Glomerular endothelial cell (primary cell): ENCODE measurements at regions not wholly inside any gene's neighbourhood (a gene's known extent, or its start where the extent isn't known, plus 50 kb on each side); places are given as distances from the start of the nearest gene placed in this dataset.
"Not testable (repeated sequence)": the region's sequence is repeated elsewhere in the genome, so short reads cannot be mapped to it uniquely, and the experiment has no call there.

Experiments used
- DNase-seq: peaks from one replicate; pipeline ENCODE4 v3.0.0-alpha.2; 2011; ENCODE audit warnings: low read depth, low spot score; ENCODE audit errors: extremely low read depth

DNA sequence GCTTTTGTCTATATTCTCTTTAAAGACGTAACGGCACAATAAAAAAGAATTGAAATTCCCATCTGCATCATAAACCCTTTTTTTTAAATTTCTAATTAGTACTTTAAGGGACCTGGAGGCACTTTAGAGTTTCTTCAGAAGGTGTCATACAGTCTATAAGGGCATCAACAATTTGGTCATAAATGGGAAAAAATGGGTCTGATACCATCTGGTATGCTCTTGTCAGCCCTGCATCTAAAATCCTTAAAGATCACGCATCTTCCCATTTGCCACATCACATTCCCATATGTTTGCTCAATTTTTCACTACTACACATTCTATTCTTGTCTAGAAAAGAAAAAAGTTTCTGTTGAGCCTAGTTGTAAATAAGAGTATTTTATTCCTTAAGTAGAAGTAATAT is 53.8 kb downstream of the COX7C start:
- no peak for DNase-seq

DNA sequence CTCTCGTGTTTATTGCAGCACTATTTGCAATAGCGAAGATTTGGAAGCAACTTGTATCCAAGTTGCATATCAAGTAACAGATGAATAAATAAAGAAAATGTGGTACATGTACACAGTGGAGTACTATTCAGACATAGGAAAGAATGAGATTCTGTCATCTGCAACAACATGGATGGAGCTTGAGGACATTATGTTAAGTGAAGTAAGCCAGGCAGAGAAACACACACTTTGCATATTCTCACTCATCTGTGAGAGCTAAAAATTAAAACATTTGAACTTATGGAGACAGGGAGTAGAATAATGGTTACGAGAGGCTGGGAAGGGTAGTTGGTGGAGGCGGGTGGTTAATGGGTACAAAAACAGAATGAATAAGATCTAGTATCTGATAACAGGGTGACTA is 56.3 kb downstream of the COX7C start:
- DNase-seq = no peak

DNA sequence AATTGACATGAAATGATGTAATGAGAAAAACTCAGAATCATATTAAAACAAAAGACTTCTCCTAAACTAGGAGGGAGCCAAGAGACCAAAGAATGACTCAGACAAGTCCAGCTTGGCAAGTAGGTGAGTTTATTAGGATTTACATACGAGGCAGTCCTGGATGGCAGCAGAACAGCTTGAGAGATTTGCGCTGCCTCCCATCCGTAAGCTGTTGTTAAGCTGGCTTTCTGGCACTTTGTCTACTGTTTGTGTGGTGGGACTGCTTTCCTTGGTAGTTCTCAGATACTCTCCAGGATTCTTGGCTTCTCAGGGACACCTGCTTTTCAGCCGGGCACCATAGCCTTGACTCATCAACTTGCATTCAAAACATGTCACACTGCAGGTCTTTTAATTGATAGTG is 57.6 kb downstream of the COX7C start:
- no peak for DNase-seq

DNA sequence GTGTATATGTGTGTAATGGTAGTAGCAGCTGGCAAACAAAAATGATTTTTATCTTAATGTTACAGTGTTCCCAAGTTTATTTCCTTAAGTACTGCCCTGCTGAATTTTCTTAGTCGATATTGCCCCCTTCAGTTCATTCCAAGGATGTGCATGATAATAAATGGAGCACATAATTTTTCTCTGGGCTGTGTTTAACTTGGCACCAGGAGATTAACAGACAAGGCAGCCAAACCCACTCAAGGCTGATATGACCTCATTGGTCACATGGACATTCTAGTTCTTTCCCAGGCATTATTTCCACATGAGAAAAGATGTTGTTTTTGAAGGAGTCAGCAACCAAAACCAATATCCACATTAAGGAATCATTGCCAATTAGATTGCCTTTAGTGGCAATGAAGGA is 61.8 kb downstream of the COX7C start:
- DNase-seq = peak; percentile 22

DNA sequence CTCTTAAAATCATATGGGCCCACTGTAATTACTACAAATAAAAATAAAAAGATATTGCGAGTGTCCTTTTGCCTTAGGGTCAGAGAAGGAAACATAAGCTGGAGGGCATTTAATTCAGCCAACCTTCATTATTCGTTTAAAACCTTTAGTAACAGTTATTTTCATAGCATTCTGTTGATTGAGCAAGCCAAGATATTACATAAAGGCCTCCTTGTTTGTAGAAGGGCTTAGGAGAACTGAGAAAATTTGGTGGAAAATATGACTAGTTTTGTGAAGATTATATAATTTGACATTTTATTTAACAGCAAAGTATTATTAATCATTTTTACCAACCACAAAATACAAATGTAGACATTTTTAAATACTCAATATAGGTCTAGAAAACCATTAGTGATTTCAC is 62.2 kb downstream of the COX7C start:
- DNase-seq = no peak

DNA sequence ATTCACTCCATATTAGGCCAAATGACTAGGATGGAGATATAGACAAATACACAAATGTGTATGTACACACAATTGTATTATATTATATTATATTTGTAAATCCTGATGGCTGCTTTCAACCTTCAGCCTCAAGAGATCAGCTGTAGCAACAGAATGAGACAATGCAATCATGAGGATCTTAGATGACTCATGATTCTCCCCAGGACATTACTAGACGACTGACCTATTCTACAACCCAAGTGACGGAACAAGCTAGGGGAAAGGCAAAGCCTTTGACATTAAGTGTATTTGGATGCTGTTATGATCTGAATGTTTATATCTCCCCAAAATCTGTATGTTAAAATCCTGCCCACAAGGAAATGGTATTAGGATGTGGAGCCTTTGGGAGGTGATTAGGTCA is 66.5 kb downstream of the COX7C start:
- DNase-seq = no peak

DNA sequence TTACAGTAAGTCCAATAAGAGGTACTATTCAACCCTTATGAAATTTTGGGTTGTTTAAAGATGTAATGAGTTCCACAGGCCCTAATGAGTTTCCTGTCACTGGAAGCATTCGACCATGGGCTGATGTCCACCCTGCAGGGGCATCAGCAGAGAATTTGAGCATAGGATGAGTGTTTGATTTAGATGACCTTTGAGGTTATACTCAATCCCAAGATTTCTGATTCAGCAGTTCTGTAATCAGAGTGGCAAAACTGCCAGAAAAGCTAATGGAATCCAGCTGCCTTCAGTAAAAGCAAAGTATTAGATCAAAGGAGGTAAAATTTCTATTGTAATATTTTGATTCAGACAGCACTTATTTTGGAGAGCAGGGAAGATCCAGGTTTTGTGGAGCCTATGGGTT is 68.3 kb downstream of the COX7C start:
- no peak for DNase-seq

DNA sequence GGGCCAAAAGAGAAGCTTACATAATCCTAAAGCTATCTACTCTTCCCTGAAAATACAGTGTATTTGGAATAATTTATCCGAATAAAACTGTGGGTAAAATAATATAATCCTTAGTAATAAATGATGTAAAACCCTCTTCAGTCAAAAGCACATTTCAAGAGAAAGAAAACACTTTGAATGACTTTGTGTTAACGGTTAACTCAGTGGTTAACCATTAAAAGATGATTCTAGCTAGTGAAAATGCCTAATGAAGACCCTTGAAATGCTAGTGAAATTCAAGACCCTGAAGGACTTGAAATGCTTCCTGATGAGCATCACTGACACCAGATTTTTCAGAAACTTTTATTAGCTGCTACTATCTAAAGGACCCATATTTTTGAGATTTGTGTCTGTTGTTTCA is 70.7 kb downstream of the COX7C start:
- no peak for DNase-seq

DNA sequence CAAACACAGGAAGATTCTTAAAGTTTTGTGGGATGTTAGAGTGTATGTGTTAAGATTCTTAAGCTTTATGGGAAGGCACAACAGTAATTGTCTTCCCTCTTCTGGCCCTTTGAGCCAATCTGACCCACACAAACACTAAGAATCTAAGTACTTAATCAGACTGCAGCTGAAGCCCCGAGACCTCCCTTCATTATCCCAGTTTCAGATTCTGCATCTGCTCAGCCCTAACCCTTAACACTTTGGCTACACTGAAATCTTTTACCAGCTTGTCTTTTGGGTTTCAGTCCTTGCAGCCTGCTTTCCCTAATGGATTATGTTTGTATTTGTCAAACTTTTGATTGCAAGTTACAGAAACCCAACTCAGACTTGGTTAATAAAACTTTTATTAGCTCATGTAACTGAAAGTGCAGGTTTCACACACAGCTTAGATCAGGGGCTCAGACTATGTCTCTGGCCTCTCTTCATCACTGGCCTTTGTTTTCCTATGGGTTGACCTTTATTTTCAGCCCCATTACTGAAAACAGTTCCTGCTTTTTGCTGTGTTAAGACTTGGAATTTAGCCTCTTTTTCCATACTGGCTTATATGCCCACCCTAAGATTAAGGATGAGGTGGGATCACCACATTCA is 71.5 kb downstream of the COX7C start:
- no peak for DNase-seq

DNA sequence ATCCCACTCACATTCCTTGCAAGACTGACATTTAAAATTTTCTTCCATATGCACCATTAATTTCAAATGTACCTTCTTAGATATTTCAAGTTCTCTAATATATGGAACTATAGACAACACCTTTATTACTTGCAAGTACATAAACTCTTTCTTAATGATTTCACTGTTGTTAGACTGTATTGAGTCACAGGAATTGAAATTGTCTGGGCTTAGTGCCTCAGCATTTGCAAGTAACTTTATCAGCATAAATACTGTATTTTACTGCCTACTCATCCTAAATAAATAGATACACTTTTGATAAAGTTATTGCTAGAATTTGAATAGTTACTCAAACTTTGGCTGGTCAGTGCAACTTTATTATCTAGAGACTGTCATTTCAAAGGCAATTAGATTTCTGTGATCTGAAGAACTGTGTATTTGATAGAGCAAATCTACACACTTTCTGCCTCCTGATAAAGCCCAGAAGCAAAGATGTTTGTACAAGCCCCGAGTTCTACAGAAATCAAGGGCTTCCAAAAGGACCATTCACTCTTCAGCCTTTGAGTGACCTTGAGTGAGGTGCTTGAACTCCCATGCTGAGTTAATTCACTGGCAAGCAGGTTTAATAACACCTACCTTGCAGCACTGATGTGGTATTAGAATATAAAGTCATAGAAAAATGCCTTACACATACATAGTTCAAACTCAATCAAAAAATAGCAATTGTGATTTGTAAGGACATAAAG is 91.6 kb downstream of the COX7C start:
- no peak for DNase-seq

DNA sequence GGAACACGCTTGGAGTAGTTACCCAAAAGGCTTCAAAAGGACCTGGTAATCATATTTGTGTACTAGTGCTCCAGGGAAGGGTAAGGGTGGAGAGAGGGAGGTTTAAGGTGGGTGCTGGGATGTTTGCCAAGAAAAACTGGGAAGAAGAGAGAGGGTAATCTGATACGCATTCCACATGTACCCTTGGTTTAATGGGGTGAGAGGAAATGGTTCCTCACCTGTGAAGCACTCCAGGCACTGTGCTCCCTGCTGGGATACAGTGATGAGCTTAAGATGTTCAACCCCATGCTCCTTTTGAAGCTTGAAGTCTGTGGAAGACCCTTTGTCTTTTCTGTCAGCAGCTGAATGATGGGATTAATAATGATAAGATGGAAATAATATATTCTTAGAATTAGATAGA is 98.4 kb downstream of the COX7C start:
- DNase-seq = no peak

DNA sequence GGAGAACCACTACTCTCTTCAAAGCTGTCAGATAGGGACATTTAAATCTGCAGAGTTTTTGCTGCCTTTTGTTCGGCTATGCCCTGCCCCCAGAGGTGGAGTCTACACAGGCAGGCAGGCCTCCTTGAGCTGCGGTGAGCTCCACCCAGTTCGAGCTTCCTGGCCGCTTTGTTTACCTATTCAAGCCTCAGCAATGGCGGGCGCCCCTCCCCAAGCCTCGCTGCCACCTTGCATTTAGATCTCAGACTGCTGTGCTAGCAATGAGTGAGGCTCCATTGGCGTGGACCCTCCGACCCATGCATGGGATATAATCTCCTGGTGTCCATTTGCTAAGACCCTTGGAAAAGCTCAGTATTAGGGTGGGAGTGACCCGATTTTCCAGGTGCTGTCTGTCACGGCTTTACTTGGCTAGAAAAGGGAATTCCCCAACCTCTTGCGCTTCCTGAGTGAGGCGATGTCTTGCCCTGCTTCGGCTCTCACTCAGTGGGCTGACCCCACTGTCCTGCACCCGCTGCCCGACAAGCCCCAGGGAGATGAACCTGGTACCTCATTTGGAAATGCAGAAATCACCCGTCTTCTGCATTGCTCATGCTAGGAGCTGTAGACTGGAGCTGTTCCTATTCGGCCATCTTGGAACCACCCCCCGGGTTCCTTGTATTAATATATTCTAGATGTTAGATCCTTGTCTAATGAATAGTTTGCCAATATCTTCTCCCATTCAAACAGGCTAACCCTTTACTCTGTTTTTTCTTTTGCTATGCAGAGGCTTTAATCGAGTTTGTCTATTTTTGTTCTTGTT is 113.8 kb downstream of the COX7C start:
- DNase-seq = not testable (repeated sequence)

DNA sequence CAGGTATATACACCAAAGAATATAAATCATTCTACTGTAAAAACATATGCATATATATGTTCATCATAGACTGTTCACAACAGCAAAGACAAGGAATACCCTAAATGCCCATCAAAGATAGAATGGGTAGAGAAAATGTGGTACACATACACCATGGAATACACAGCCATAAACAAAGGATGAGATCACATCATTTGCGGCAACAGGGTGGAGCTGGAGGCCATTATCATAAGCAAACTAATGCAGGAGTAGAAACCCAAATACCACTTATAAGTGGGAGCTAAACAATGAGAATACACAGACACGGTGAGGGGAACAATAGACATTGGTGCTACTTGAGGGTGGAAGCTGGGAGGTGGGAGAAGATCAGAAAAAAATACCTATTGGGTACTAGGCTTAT is 117.6 kb downstream of the COX7C start:
- DNase-seq = no peak

DNA sequence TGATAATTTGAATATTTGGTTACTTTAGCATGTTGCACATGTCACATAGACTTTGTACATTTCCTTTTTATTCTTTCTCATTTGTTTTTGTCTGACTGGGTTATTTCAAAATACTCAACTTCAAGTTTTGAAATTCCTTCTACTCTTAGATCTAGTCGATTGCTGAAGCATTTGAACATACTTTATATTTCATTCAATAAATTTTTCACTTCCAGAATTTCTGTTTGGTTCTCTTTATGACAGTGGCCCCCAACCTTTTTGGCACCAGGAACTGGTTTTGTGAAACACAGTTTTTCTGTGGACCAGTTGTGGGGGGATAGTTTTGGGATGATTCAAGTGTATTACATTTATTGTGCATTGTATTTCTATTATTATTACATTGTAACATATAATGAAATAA is 119.8 kb downstream of the COX7C start:
- DNase-seq = no peak

DNA sequence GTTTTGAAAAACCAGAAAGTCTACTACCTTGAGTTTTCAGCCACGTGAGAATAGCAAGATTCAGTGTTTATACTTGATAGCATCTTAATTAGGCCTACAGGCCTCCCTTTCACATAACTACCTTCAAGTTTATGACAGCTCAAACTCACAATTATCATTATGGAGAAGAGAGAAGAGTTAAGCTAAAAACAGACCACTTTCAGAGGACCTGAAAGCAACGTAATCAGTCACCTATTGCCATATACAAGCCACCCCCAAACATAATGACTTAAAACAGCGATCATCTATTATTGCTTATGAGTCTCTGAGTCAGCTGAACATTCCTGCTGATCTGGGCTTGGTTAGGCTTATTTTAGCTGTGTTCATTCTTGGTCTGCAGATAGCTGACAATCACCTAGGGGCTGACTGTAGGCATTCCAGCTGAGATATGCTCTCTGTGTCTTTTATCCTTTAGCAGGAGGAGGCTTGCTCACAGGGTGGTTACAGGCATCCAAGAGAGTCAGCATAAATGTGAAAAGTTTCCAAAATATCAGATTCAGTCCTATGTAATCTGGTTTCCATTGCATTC is 130.9 kb downstream of the COX7C start:
- DNase-seq = no peak

DNA sequence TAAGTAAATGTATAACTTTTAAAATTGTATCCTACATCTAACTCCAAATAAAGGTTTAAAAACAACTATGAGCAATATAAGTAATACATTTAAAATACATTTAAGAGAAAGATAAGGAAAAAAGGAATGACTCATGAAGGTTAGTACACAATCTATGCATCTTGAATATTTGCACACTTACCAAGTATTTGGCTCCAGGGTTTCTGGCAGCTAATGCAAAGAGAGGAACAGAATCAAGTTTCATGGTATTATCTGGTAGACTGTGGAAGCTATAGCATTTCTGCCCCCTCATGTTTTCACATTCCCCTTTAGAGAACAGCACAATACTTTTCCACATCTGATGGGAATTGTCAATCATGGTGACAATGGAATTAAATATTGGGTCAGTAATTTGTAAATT is 132.1 kb downstream of the COX7C start:
- DNase-seq = no peak

DNA sequence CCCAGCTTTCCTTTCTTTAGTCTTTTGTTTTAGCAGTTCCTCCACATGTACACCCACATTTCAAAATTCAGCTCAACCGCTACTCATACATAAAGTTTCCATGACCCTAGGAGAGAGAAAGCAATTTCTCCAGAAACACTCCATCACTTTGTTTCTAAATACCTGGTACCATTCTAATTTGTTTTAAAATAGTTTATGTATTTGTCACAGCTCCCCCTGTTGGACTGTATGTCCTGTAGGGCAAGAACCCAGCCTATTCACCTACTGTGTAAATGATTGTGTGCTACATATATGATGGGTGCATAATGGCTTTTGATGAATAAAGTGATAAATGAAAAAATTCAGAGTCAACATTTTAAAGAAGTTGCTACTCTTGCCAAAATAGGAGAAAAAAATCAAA is 139.1 kb downstream of the COX7C start:
- no peak for DNase-seq

DNA sequence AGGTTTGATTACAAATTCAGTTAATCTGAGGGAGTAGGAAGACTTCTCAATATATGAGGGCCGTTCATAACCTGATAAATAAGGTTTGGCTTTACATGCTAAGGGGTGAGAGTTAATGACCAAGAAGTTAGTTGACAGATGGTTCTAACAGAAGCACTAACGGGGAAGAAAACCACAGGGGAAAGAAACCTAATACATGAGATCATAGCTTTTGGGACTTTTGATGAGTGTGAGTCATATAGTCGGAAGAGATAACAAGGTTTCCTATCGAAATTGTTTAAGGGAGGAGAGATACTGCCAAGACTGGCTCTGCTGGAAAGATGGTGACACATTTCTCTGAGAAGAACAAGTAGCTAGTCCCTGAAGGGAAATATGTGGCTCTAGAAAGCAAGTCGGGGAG is 140.1 kb downstream of the COX7C start:
- DNase-seq = no peak

DNA sequence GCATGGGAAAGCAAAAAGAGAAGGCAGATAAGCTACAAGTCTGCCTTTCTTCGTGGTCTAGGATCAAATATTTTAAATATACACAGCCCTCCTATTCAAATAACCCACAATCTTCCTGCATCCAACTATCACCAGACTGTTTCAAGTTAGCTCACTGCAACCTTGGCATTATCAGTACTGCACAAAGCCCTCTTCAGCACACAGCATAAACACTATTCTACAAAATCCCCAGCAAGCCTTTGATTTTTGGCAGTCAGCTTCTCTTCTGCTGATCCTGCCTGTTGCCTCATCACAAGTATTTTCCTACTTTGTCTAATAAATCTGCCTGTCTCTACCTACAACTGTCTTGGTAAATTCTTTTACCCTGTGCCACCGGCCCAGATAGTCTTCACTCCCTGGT is 142.9 kb downstream of the COX7C start:
- no peak for DNase-seq

DNA sequence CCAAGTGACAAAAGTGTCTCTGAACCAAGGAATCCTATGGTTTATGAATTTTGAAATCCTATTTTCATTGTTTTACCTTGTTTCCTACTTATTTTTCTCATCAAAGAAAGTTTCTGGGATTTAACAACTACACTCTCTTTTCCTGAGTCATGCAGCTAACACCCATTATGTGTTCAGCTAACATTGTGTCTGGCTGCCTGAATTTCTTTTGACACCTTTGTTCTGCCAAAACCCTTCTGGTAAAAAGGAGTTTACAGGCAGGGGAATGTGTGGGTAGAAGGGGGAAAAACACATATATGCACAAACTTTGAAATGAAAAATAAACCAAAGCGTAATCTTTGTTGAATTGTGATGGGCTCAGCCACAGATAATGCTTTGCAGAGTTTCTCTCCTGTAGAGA is 146.2 kb downstream of the COX7C start:
- DNase-seq = no peak

DNA sequence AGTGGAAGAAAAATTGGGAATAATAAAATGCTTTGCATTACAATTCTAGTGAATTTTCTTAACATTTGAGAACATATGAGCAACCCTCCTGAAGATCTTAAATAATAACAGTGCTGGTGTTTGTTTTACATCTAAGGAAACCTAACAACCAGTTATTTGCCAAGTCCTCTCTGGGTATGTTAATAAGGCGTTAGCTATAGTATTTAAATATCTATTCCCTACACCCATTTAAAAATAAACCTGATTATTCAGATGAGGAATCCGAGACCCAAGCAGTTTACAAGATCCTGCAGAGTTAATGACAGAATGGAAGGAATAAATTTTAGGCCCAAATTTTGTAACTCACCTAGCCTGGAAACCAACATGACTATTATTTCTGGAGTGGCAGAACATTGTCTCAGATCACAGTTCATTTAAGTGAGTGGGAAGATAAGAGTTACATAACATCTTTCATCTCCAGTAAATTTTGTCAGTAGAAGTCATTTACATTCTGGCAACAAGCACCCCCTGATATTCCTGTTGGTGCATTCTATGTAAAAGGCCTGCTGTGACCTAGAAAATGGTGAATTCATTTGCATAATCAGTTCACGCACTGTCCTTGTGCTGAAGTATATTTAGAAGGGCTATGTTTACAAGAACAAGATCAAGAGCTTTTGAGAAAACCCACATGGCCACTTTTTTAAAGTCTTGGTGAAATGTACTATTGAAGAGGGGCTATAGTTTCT is 148.2 kb downstream of the COX7C start:
- no peak for DNase-seq
